Activated CD4-positive, alpha-beta T cell treated with anti-CD3 and anti-CD28 coated beads, Interleukin-2, amount 50 U/mL, for 24 hours (primary cell): ENCODE measurements at regions not wholly inside any gene's neighbourhood (a gene's known extent, or its start where the extent isn't known, plus 50 kb on each side); places are given as distances from the start of the nearest gene placed in this dataset.

ENCODE experiments used
- DNase-seq, 2 donors: peaks; one replicate each; pipeline ENCODE4 v3.0.0-alpha.2; 2020; ENCODE audit warnings: low read depth in 1 of 2, low spot score in 1 of 2

GRCh38 chr12:46453428-46453827 is 80.9 kb upstream of the SLC38A2 start:
- no peak for DNase-seq

GRCh38 chr12:46452776-46453175 is 80.2 kb upstream of the SLC38A2 start:
- no peak for DNase-seq

- no peak for DNase-seq
Observed at GRCh38 chr12:46452061-46452615, 79.6 kb upstream of the SLC38A2 start.

GRCh38 chr12:46451276-46452021 is 78.9 kb upstream of the SLC38A2 start:
- no peak for DNase-seq

- DNase-seq = no peak
Observed at GRCh38 chr12:46450279-46450748, 77.7 kb upstream of the SLC38A2 start.

GRCh38 chr12:46449856-46450255 is 77.3 kb upstream of the SLC38A2 start:
- no peak for DNase-seq

- no peak for DNase-seq
Observed at GRCh38 chr12:46449316-46449715, 76.7 kb upstream of the SLC38A2 start.

GRCh38 chr12:46446645-46447044 is 74.1 kb upstream of the SLC38A2 start:
- no peak for DNase-seq

- no peak for DNase-seq
Observed at GRCh38 chr12:46445551-46446235, 73.1 kb upstream of the SLC38A2 start.

- DNase-seq = no peak
Observed at GRCh38 chr12:46445093-46445492, 72.5 kb upstream of the SLC38A2 start.

GRCh38 chr12:46443594-46444263 is 71.2 kb upstream of the SLC38A2 start:
- DNase-seq = no peak

GRCh38 chr12:46442738-46443137 is 70.2 kb upstream of the SLC38A2 start:
- DNase-seq = no peak

GRCh38 chr12:46442239-46442638 is 69.7 kb upstream of the SLC38A2 start:
- DNase-seq = no peak

GRCh38 chr12:46439793-46440511 is 67.4 kb upstream of the SLC38A2 start:
- no peak for DNase-seq

GRCh38 chr12:46438719-46439319 is 66.2 kb upstream of the SLC38A2 start:
- no peak for DNase-seq

- no peak for DNase-seq
Observed at GRCh38 chr12:46438256-46438655, 65.7 kb upstream of the SLC38A2 start.

- DNase-seq = no peak
Observed at GRCh38 chr12:46437469-46437868, 64.9 kb upstream of the SLC38A2 start.

- DNase-seq = no peak
Observed at GRCh38 chr12:46436747-46437146, 64.2 kb upstream of the SLC38A2 start.

GRCh38 chr12:46435625-46436024 is 63.1 kb upstream of the SLC38A2 start:
- no peak for DNase-seq

- no peak for DNase-seq
Observed at GRCh38 chr12:46435029-46435428, 62.5 kb upstream of the SLC38A2 start.

- DNase-seq = no peak
Observed at GRCh38 chr12:46433829-46434228, 61.3 kb upstream of the SLC38A2 start.
